ENCODE measurements at regions not wholly inside any gene's neighbourhood (a gene's known extent, or its start where the extent isn't known, plus 50 kb on each side); places are given as distances from the start of the nearest gene placed in this dataset.

DNA sequence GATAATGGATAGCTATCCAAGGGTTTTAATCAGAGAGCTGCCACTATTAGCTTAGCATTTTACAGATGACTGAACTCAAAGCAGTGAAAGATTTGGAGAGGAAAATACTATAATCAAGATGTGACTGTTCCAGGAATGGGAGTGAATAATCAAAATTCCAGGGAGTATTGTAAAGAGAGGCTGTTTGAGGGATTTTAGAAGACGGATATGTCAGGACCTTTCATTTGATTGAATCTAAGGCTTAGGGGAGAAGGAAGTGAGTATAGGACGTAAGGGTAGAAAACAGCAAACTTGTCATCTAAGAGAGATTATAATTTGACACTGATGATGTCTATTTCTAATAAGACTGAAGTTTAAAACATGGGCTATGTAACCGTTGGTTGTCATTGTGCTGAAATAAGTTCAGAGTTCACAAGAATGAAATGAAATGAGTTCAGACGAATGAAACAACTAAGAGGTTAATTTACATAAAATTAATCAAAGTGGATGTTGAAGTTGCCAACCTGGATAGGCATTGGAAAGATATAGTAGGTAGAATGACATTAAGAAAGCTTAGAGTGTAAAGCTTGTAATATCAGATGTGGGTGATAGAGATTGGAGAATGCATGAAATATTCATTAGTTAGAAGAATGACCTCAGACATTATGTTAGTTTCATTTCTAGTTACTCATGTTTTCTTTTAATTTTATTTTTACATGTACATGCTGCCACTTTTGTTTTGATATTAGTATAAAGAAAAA is 842.8 kb downstream of the SI start:
- TF ChIP-seq POLR2A (IDR thresholded peaks at IDR 0.05), result no peak
- TF ChIP-seq, protein P1, sequence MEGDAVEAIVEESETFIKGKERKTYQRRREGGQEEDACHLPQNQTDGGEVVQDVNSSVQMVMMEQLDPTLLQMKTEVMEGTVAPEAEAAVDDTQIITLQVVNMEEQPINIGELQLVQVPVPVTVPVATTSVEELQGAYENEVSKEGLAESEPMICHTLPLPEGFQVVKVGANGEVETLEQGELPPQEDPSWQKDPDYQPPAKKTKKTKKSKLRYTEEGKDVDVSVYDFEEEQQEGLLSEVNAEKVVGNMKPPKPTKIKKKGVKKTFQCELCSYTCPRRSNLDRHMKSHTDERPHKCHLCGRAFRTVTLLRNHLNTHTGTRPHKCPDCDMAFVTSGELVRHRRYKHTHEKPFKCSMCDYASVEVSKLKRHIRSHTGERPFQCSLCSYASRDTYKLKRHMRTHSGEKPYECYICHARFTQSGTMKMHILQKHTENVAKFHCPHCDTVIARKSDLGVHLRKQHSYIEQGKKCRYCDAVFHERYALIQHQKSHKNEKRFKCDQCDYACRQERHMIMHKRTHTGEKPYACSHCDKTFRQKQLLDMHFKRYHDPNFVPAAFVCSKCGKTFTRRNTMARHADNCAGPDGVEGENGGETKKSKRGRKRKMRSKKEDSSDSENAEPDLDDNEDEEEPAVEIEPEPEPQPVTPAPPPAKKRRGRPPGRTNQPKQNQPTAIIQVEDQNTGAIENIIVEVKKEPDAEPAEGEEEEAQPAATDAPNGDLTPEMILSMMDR (IDR thresholded peaks at IDR 0.05), result no peak
